HL-60 (cell line): ENCODE measurements at regions not wholly inside any gene's neighbourhood (a gene's known extent, or its start where the extent isn't known, plus 50 kb on each side); places are given as distances from the start of the nearest gene placed in this dataset.

Experiments used
- SPI1 ChIP-seq: IDR thresholded peaks from 2 replicates; pipeline ENCODE4 v1.6.1; 2012; ENCODE audit warnings: low read depth, mild to moderate bottlenecking, borderline replicate concordance
- TF ChIP-seq, protein P1 (sequence below): IDR thresholded peaks from one replicate; pipeline ENCODE4 v1.5.1; 2011; ENCODE audit warnings: low read length, control low read depth, inconsistent platforms; ENCODE audit not compliant: insufficient read depth

DNA sequence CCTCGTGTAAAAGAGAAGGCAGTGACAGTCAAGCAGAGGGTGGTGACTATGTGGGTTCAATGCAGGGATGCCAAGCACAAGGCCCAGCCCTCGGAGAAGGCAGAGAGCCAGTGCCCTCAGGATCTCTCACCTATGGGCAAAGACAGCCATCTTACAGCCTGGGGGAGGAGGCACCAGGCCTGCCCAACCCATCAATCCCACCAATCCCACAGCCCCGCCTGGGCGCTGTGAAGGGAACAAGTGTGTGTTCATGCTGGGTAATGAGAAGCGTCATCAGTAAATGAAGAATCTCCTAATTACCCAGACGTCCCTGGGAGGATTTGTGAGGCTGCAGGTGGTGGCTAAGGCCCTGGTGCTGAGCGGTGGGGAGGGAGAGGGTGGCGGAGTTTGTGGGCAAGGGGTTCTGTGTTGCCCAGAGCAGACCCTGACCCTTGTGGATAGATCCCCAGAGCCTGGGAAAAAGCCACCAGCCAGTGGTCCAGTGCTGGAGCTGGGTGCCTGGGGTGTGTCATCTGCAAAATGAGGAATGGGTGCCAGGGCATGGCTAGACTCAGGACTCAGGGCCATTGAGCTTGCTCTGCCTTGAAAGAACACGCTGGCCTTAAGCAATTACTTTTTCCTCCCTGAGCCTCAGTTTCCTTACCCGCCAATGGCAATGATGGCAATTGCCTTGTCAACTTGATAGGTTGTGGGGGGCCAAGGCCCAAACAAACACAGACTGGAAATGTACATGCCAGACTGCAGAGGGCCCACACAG, 128.1 kb upstream of the UNC5B start:
- no peak for TF ChIP-seq SPI1
- TF ChIP-seq, protein P1, sequence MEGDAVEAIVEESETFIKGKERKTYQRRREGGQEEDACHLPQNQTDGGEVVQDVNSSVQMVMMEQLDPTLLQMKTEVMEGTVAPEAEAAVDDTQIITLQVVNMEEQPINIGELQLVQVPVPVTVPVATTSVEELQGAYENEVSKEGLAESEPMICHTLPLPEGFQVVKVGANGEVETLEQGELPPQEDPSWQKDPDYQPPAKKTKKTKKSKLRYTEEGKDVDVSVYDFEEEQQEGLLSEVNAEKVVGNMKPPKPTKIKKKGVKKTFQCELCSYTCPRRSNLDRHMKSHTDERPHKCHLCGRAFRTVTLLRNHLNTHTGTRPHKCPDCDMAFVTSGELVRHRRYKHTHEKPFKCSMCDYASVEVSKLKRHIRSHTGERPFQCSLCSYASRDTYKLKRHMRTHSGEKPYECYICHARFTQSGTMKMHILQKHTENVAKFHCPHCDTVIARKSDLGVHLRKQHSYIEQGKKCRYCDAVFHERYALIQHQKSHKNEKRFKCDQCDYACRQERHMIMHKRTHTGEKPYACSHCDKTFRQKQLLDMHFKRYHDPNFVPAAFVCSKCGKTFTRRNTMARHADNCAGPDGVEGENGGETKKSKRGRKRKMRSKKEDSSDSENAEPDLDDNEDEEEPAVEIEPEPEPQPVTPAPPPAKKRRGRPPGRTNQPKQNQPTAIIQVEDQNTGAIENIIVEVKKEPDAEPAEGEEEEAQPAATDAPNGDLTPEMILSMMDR: no peak
